RCC 7860 (cell line): ENCODE measurements at regions not wholly inside any gene's neighbourhood (a gene's known extent, or its start where the extent isn't known, plus 50 kb on each side); places are given as distances from the start of the nearest gene placed in this dataset.

Experiments
- DNase-seq: peaks from one replicate; pipeline ENCODE4 v3.0.0-alpha.2; 2015; ENCODE audit warnings: low spot score
- FAIRE-seq: peaks from 2 replicates; lab custom pipeline; 2012; peaks lifted over from hg19 to GRCh38; lab: Jason Lieb, UNC

GRCh38 chrX:115486510-115486909 lies 74.5 kb upstream of the PLS3 start:
- DNase-seq (no peak), FAIRE-seq (no peak)

- DNase-seq (no peak), FAIRE-seq (no peak)
Observed at GRCh38 chrX:115487608-115488007, 73.4 kb upstream of the PLS3 start.

GRCh38 chrX:115490814-115491213 lies 70.2 kb upstream of the PLS3 start:
- no peak for FAIRE-seq
- no peak for DNase-seq

GRCh38 chrX:115491766-115492165 lies 69.2 kb upstream of the PLS3 start:
- no peak for FAIRE-seq
- no peak for DNase-seq

- FAIRE-seq (no peak), DNase-seq (no peak)
Observed at GRCh38 chrX:115493015-115493414, 68.0 kb upstream of the PLS3 start.

GRCh38 chrX:115494161-115494560 lies 66.8 kb upstream of the PLS3 start:
- DNase-seq (no peak), FAIRE-seq (no peak)

- DNase-seq (no peak), FAIRE-seq (no peak)
Observed at GRCh38 chrX:115499112-115499805, 61.7 kb upstream of the PLS3 start.

- no peak for DNase-seq
- no peak for FAIRE-seq
Observed at GRCh38 chrX:115503099-115503498, 57.9 kb upstream of the PLS3 start.

- no peak for DNase-seq
Observed at GRCh38 chrX:115504167-115504566, 56.8 kb upstream of the PLS3 start.

More at GRCh38 chrX:115504167-115504566, 56.8 kb upstream of the PLS3 start:
- FAIRE-seq: no peak
